Neural cell (in vitro differentiated cells): ENCODE measurements at regions not wholly inside any gene's neighbourhood (a gene's known extent, or its start where the extent isn't known, plus 50 kb on each side); places are given as distances from the start of the nearest gene placed in this dataset.

Experiments
- H2AFZ ChIP-seq: fragments of 200-600, 300-800 bp; sonication (generic), shearing (Covaris generic); 2 replicates; pipeline ENCODE4 v1.6.0; 2014; ENCODE audit warnings: low read depth, mild to moderate bottlenecking, antibody characterized with exemption, low read length, moderate library complexity
- H3F3A ChIP-seq: fragments of 200-600 bp; shearing (Covaris generic); 2 replicates; pipeline ENCODE4 v1.6.1; 2016; ENCODE audit warnings: mild to moderate bottlenecking, moderate library complexity, mixed read lengths, antibody characterized with exemption, low read length; ENCODE audit not compliant: insufficient read depth, poor library complexity, severe bottlenecking
- H3K27ac ChIP-seq: fragments of 200-600, 300-800 bp; sonication (generic), shearing (Covaris generic); 2 replicates; pipeline ENCODE4 v1.5.1; 2014; ENCODE audit warnings: mild to moderate bottlenecking, low read length, moderate library complexity
- H3K27me3 ChIP-seq: fragments of 300-800, 200-600 bp; sonication (generic), shearing (Covaris generic); 2 replicates; pipeline ENCODE4 v1.6.0; 2014; ENCODE audit warnings: mild to moderate bottlenecking, low read depth, low read length, moderate library complexity; ENCODE audit not compliant: insufficient read depth
- H3K36me3 ChIP-seq: fragments of 300-800, 200-600 bp; sonication (generic), shearing (Covaris generic); 2 replicates; pipeline ENCODE4 v1.5.1; 2014; ENCODE audit warnings: mild to moderate bottlenecking, antibody characterized with exemption, low read length, moderate library complexity; ENCODE audit not compliant: insufficient read depth
- H3K4me2 ChIP-seq: fragments of 300-800, 200-600 bp; sonication (generic), shearing (Covaris generic); 2 replicates; pipeline ENCODE4 v1.6.0; 2014; ENCODE audit warnings: mild to moderate bottlenecking, low read length
- H3K4me3 ChIP-seq: fragments of 300-800, 200-600 bp; sonication (generic), shearing (Covaris generic); 2 replicates; pipeline ENCODE4 v1.5.1; 2014; ENCODE audit warnings: mild to moderate bottlenecking, low read length, moderate library complexity
- H3K79me2 ChIP-seq: fragments of 200-600 bp; shearing (Covaris generic); replicated peaks from 2 replicates; pipeline ENCODE4 v1.6.0; 2014; ENCODE audit warnings: mild to moderate bottlenecking, low read length, moderate library complexity; ENCODE audit not compliant: insufficient read depth
- H3K9ac ChIP-seq: fragments of 300-800, 200-600 bp; sonication (generic), shearing (Covaris generic); 2 replicates; pipeline ENCODE4 v1.6.1; 2016; ENCODE audit warnings: mild to moderate bottlenecking, low read length, mixed read lengths
- H3K9me2 ChIP-seq: fragments of 200-600 bp; shearing (Covaris generic); 2 replicates; pipeline ENCODE4 v1.6.1; 2016; ENCODE audit warnings: mild to moderate bottlenecking, low read length, mixed read lengths; ENCODE audit not compliant: insufficient read depth
- H3K9me3 ChIP-seq: fragments of 200-600, 300-800 bp; sonication (generic), shearing (Covaris generic); 2 replicates; pipeline ENCODE4 v1.6.1; 2016; ENCODE audit warnings: mild to moderate bottlenecking, mixed run types, low read length, moderate library complexity, mixed read lengths
- H4K20me1 ChIP-seq: fragments of 200-600 bp; shearing (Covaris generic); 2 replicates; pipeline ENCODE4 v1.6.1; 2016; ENCODE audit warnings: mild to moderate bottlenecking, mixed run types; ENCODE audit not compliant: insufficient read depth
- CTCF ChIP-seq: fragments of 450-650 bp; IDR thresholded peaks from 2 replicates; pipeline ENCODE4 v1.5.1; 2014; ENCODE audit warnings: antibody characterized with exemption, mild to moderate bottlenecking, moderate library complexity; ENCODE audit not compliant: poor library complexity, severe bottlenecking
- EP300 ChIP-seq: fragments of 450-650 bp; conservative IDR thresholded peaks from 2 replicates; pipeline ENCODE4 v1.6.1; 2014; ENCODE audit warnings: antibody characterized with exemption, mild to moderate bottlenecking, moderate library complexity; ENCODE audit not compliant: poor library complexity, severe bottlenecking
- EZH2 ChIP-seq: fragments of 200-600, 300-800 bp; shearing (Covaris generic), sonication (generic); IDR thresholded peaks from 2 replicates; pipeline ENCODE4 v1.6.1; 2014; ENCODE audit warnings: antibody characterized with exemption, low read length, borderline replicate concordance, mild to moderate bottlenecking; ENCODE audit not compliant: insufficient read depth, poor library complexity, severe bottlenecking
- MXI1 ChIP-seq: fragments of 450-650 bp; conservative IDR thresholded peaks from 2 replicates; pipeline ENCODE4 v1.6.1; 2014; ENCODE audit warnings: antibody characterized with exemption, mild to moderate bottlenecking; ENCODE audit not compliant: poor library complexity, severe bottlenecking
- POLR2AphosphoS5 ChIP-seq: IDR thresholded peaks from 2 replicates; pipeline ENCODE4 v1.6.1; 2012
- RAD21 ChIP-seq: fragments of 450-650 bp; conservative IDR thresholded peaks from 2 replicates; pipeline ENCODE4 v1.6.1; 2014; ENCODE audit warnings: antibody characterized with exemption, mild to moderate bottlenecking, moderate library complexity
- REST ChIP-seq: IDR thresholded peaks from 2 replicates; pipeline ENCODE4 v1.6.1; 2012; ENCODE audit warnings: borderline replicate concordance
- SMC3 ChIP-seq: fragments of 450-650 bp; conservative IDR thresholded peaks from 2 replicates; pipeline ENCODE4 v1.6.1; 2014; ENCODE audit warnings: antibody characterized with exemption, mild to moderate bottlenecking, moderate library complexity; ENCODE audit not compliant: poor library complexity
- TAF1 ChIP-seq: IDR thresholded peaks from 2 replicates; pipeline ENCODE4 v1.6.1; 2012; ENCODE audit warnings: low read depth

GRCh38 chr22:45107671-45108070 lies 56.1 kb upstream of the NUP50 start:
- Histone ChIP-seq H3F3A (no peaks in the 10 kb centered on the region), H3K9me3 (no peaks in the 10 kb centered on the region), H3K36me3 (no peaks in the 10 kb centered on the region), H3K79me2 (no peaks in the 10 kb centered on the region), H3K4me2 (no peak overlapping the region), H3K9ac (no peak overlapping the region), H2AFZ (no peak overlapping the region), H4K20me1 (no peaks in the 10 kb centered on the region), H3K27ac (no peak overlapping the region), H3K4me3 (no peak overlapping the region), H3K27me3 (no peaks in the 10 kb centered on the region), H3K9me2 (no peaks in the 10 kb centered on the region)
- TF ChIP-seq SMC3: no peak
- no peak for TF ChIP-seq CTCF
- TF ChIP-seq TAF1: no peak
- TF ChIP-seq RAD21: no peak
- TF ChIP-seq EP300: no peak
- TF ChIP-seq POLR2AphosphoS5: no peak

DNA sequence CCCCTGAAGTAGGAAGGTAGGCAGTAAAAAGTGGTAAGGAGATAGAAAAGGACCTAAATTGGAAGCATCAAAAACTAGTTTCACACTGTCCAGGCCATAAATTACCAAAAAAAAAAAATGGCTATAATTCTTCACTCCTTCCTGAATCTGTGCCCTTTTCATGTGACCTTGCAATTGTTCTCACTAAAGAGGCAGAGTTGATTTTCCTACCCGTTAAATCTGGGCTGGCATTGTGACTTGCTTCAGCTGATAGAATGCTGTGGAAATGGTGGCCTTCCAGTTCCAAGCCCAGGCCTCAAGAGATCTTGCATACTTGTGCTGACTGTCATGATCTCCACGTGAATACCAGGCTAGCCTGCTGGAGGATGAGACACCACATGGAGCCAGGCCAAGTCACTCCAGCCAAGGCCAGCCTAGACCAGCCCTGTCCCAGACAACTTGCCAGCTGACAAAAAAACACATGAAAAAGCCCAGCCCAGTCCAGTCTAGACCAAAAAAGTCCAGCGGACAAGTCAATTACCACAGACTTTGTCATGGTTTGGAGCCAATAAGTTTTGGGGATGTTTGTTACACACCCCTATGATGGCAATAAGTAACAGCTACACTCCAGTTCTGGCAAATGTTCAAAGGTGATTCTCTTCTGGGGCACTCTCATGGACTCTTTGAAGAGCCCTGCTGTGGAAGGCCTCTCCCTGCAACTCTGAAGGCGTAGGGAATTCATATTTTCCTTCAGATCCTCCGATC lies 51.4 kb upstream of the NUP50 start:
- Histone ChIP-seq H3K79me2 (no peaks in the 10 kb centered on the region), H3K4me2 (no peak overlapping the region), H3K4me3 (no peak overlapping the region), H3K9me3 (no peaks in the 10 kb centered on the region), H3K36me3 (no peaks in the 10 kb centered on the region), H3K27ac (no peak overlapping the region), H3K27me3 (no peaks in the 10 kb centered on the region), H2AFZ (no peak overlapping the region), H4K20me1 (no peaks in the 10 kb centered on the region), H3K9ac (no peak overlapping the region), H3F3A (no peaks in the 10 kb centered on the region), H3K9me2 (no peaks in the 10 kb centered on the region)
- TF ChIP-seq REST: no peak
- TF ChIP-seq EZH2: no peak
- TF ChIP-seq POLR2AphosphoS5: no peak
- TF ChIP-seq CTCF: no peak
- no peak for TF ChIP-seq TAF1
- no peak for TF ChIP-seq MXI1
- no peak for TF ChIP-seq SMC3
- no peak for TF ChIP-seq EP300
- no peak for TF ChIP-seq RAD21
